ENCODE measurements at regions not wholly inside any gene's neighbourhood (a gene's known extent, or its start where the extent isn't known, plus 50 kb on each side); places are given as distances from the start of the nearest gene placed in this dataset.

- DNase-seq = no peak
Observed at GRCh38 chr1:182147951-182148350, 86.4 kb upstream of the ZNF648 start.

GRCh38 chr1:182147136-182147820 is 85.8 kb upstream of the ZNF648 start:
- peak; percentile 32 for DNase-seq

- DNase-seq = no peak
Observed at GRCh38 chr1:182146286-182146685, 84.8 kb upstream of the ZNF648 start.

- DNase-seq = no peak
Observed at GRCh38 chr1:182145441-182145840, 83.9 kb upstream of the ZNF648 start.

GRCh38 chr1:182144646-182145030 is 83.1 kb upstream of the ZNF648 start:
- no peak for DNase-seq

GRCh38 chr1:182143825-182144645 is 82.5 kb upstream of the ZNF648 start:
- no peak for DNase-seq

GRCh38 chr1:182143154-182143657 is 81.7 kb upstream of the ZNF648 start:
- DNase-seq = peak; percentile 82

GRCh38 chr1:182142621-182143020 is 81.1 kb upstream of the ZNF648 start:
- no peak for DNase-seq

- no peak for DNase-seq
Observed at GRCh38 chr1:182141040-182141439, 79.5 kb upstream of the ZNF648 start.

- no peak for DNase-seq
Observed at GRCh38 chr1:182139496-182139895, 78.0 kb upstream of the ZNF648 start.

- no peak for DNase-seq
Observed at GRCh38 chr1:182137546-182137945, 76.0 kb upstream of the ZNF648 start.

- no peak for DNase-seq
Observed at GRCh38 chr1:182135946-182136345, 74.4 kb upstream of the ZNF648 start.

GRCh38 chr1:182134257-182134656 is 72.7 kb upstream of the ZNF648 start:
- DNase-seq = no peak

GRCh38 chr1:182133181-182133580 is 71.7 kb upstream of the ZNF648 start:
- DNase-seq = no peak

GRCh38 chr1:182129398-182129797 is 67.9 kb upstream of the ZNF648 start:
- DNase-seq = no peak

GRCh38 chr1:182128502-182128901 is 67.0 kb upstream of the ZNF648 start:
- DNase-seq = no peak

- no peak for DNase-seq
Observed at GRCh38 chr1:182127656-182128055, 66.1 kb upstream of the ZNF648 start.

- DNase-seq = no peak
Observed at GRCh38 chr1:182126272-182126800, 64.8 kb upstream of the ZNF648 start.

GRCh38 chr1:182122913-182123260 is 61.4 kb upstream of the ZNF648 start:
- DNase-seq = no peak

- DNase-seq = no peak
Observed at GRCh38 chr1:182122256-182122912, 60.9 kb upstream of the ZNF648 start.

- DNase-seq = no peak
Observed at GRCh38 chr1:182121787-182122186, 60.3 kb upstream of the ZNF648 start.

- no peak for DNase-seq
Observed at GRCh38 chr1:182120411-182121258, 59.1 kb upstream of the ZNF648 start.

GRCh38 chr1:182119631-182120030 is 58.1 kb upstream of the ZNF648 start:
- no peak for DNase-seq
